Renal cortex interstitium (tissue), 11 donors: ENCODE measurements at regions not wholly inside any gene's neighbourhood (a gene's known extent, or its start where the extent isn't known, plus 50 kb on each side); places are given as distances from the start of the nearest gene placed in this dataset.

Experiments used
- DNase-seq, 11 donors: peaks; one replicate each; pipeline ENCODE4 v3.0.0-alpha.2; 2013; ENCODE audit warnings: low read depth in 9 of 11, low spot score in 4 of 11; ENCODE audit errors: extremely low read depth in 1 of 11

DNA sequence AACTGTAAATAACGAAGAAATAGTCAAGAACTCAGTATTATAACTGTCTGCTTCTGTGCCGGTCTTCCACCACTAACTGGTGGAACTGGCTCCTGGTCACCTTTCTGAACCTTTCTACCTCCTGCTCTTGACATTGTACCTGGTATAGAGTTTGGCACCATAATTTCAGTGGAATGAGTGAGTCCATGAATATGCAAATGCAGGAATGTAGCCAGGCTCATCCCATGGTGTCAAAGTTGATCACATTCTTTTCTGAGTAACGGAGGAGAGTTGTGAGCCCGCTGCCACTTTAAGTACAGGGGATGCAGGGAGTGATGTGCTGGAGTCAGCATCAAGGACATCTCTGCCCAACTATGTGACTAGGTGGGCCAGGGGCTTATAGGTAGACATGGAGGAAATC is 207.9 kb upstream of the HS3ST1 start:
- DNase-seq: no peak

DNA sequence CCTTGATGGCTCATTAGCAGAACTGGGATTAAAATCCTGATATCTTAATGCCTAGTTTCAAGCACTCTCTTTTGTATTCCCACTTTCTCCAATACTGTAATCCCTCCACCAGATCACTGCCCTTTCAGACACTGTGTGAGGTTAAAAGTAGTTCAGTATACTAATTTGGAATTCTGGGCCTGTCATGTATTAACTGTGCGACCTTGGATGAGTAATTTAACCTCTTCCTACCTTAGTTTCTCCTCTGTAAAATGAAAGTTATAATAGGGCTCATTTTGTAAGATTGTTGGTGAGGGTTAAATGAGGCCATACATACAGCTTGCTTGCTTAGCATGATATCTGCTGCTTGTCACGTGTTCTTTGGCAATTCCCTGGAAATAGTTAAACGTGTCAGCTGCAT is 207.3 kb upstream of the HS3ST1 start:
- no peak for DNase-seq

DNA sequence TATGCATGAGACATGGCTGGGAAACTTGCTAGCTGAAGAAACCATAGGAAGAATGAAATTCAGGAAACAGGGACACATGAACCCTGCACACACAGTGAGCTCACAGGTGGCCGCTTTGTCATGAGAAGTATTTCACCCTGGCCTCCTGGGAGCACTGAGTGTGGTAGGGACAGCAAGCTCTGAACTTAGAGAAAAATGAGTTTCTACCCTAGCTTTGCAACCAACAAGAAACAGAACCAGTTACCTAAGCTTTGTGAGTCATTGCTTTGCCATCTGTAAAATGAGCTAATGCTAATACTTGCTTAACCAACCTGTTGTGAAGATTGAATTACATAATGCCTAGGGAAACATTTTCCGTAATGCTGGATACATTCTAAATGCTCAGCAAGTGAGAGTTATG is 206.6 kb upstream of the HS3ST1 start:
- DNase-seq: no peak

DNA sequence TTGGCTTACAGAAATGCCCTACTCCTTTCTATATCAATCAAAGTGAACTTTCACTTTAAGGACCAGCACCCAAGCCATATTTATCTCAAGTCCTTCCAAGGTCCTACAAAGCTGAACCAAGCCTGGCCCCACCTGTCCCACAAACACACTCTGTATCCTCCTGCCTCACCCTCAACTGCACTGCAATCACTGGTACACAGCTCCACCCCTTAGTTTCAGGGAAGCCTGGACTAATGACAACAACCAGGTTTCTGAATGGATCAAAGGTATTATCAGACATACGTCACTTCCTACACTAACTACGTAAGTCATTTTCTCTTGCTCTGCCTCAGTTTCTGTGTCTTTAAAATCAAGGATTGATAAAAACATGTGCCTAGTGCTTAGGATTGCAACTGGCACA is 205.6 kb upstream of the HS3ST1 start:
- no peak for DNase-seq

DNA sequence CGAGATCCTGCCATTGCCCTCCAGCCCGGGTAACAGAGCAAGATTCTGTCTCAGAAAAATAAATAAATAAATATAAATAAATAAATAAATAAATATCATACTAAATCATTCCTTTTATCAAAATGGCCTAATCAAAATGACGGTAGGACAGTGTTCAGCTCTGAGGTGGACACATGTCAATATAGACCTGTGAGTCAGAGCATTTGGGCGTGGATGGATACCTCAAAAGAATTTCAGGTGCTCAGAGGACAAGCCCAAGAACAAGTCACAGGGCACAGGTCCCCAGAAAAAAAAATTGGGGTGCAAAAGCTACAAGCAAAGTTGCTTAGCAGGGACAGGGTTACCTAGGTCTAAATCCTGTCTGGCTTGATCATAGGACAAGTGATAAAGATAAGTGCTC is 204.7 kb upstream of the HS3ST1 start:
- DNase-seq: no peak

DNA sequence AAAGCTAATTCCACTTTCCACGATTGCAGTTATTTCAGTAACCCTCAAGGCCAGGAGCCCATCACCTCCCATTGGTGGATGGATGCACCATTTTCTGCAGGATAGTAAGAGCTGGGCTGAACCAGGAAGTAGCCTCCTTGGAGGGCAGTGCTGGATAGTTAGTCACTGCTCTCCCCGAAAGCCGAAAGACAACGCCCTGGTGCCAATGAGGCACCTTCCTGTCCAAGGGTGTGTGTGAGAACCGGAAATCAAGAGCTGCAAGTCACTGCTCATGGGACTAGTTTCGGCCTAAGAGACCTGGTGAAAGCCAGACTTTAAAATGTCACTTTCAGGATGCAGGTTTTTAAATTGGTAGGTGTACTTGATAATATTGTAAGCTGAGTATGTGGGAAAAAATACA is 203.8 kb upstream of the HS3ST1 start:
- no peak for DNase-seq

DNA sequence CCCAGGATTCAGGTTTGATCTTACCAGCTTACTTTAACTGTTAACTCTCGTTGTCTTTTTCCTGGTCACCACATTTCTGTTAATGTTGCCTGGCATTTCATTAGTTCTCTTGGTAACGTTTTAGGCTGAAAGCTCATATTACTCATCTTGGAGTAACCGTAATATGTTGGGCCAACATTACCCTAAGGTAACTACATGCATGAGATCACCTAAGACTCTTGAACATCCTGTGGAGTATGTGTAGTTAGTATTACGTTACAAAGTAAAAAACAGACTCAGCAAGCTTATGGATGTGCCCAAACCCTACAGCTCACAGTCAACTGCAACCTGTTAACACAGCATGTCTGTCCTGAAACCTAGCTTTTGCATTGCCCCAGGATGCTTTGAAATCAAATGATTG is 203.3 kb upstream of the HS3ST1 start:
- no peak for DNase-seq

DNA sequence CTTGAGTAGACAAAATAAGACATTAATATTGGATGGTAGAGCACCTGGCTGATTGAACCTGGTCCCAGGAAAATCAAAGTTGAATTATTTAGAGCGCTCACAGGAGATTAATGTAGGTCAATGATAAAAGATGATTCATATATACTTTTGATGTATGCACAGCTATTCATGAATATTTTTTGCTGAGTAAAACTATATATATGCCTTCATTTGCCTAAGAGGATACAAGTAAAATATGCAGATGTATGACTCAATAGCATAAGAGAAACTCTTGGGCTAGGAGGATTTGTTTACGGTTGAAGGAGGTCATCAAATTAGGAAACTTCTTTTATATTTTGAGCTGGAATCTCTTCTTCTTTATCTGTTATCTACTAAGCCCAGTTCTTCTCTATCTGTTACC is 202.7 kb upstream of the HS3ST1 start:
- no peak for DNase-seq

DNA sequence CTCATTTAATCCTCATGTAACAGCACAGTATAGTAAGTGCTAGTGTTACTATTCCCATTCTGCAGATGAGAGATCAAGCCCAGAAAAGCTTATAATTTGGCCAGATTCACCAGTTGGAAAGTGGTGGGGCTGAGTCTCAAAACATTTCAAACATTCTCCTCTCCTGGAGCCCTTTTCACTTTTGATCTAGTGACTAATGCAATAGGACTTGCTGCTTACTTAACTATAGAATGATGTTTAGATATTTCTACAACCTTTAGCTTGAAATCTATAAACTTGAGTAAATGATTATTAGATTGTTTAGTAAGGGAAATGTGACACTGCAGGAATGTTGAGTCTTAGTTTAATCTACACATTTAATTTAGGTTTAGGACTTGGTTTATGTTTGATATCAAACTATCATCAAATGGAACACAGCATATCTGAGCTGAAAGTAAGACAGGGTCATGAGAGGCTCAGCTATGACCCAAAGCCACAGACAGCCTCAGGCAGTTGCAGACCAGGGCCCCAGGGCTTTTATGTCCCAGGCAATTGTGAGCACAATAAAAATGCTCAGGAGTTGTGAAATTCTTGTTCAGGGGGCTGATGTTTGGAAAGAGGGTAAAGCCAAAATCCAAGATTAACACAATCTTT is 199.5 kb upstream of the HS3ST1 start:
- no peak for DNase-seq

DNA sequence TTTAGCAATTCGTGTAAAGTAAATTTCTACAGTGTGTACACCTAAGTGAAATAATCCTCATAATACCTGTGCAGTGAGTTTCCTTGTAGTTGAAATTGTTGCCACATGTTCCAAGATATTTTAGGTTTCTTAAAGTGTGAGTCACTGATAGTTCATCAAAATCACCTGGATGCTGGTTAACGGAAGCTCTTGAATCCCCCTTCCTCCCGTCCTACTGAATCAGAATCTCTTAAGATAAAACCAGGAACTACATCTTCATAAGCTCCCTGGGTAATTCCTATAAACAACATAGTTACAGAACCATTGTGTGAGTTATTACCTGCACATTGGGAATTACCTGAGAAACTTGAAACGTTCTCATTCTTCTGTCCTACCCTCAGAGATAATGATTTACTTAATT is 197.4 kb upstream of the HS3ST1 start:
- no peak for DNase-seq

DNA sequence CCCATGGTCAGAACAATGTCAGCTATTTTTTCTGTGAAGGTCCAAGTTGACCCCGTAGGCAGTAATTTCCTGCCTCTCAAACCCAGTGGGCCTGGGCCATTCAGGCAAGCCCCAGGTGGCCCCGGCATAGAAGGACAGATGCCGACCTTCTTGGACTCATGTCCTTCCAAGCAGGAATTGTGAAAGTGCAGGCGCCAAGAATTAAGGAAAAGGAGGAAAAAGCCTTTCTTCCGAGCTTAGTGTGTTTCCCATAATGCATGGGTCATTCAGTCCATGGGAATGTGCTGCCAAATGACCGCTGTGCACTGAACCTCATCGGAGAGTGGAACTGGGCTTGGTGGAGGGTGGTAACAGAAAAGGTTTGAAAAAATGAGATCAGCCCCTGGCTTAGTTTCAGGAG is 196.5 kb upstream of the HS3ST1 start:
- peak in 1 of 11 donors; percentile 27 for DNase-seq

DNA sequence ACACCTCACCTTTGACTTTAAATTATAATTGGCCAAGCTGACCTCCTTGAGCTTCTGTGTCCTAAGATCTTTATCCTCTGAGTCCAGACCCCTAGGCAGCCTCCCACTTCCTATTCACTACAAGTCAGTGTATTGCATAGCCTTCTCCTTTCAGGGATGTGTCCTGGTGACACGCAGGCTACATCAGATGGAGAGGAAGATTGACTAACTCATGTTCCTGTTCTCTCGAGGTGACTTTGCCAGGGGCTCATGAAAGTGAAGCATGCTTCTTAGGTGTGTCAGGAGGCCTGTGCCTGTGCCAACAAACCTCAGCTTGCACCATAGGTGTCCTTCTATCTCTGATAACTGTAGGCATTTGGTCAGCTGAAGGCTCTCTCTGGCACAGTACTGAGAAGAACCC is 195.7 kb upstream of the HS3ST1 start:
- DNase-seq: no peak

DNA sequence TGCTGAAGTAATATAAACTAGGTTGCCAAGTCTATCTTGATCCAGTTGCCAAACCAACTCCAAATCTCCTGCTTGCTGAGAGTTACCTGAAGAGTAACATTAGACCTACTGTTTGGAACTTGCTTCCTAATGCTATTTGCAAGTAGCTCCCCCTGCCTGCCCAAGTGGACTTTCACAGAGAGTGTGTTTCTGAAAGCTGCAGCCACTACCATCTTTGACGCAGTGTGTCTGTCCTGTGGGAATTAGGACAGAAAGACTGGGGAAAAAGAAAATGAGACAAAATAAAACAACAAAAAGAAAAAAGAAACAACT is 195.0 kb upstream of the HS3ST1 start:
- no peak for DNase-seq

DNA sequence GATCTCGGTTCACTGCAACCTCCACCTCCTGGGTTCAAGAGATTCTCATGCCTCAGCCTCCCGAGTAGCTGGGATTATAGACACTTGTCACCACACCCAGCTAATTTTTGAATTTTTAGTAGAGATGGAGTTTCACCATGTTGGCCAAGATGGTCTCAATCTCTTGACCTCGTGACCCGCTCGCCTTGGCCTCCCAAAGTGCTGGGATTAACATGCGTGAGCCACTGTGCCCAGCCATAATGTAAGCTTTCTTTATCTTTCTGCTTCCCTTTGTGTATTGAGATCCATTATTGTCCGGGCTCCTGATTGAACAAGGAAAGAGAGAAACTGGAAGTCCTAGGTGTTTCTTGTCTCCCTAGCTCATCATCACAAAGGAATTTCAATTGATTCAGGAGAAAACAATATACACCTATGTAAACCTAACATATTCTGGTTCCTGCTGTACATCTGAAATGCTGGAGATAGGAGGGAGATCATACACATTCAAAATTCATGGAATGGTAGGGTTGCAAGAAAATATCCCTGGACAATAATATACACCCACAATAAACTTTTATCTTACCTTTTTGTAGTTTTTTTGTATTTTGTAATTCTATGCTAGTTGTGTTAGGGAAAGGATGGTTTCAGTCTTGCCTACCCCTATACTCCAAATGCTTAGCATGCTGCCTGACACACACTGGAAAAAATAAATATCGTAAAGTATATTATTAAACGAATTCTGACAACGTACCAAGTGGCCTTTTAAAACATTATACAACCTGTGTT is 194.4 kb upstream of the HS3ST1 start:
- no peak for DNase-seq

DNA sequence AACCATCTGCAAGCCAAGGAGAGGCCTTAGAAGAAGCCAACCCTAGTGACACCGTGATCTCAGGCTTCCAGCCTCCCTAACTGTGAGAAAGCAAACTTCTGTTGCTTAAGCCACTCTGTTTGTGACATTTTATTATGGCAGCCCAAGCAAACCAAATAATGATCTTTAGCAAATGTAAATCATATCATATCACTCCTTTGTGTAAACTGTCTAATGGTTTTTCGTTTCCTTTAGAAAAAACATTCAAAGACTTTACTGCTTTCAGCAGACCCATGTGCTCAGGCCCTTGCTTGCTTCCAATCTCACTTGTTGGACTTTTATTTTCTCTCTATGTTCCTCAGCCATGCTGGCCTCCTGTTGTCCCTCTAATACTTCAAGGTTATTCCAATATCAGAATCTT is 192.2 kb upstream of the HS3ST1 start:
- no peak for DNase-seq

DNA sequence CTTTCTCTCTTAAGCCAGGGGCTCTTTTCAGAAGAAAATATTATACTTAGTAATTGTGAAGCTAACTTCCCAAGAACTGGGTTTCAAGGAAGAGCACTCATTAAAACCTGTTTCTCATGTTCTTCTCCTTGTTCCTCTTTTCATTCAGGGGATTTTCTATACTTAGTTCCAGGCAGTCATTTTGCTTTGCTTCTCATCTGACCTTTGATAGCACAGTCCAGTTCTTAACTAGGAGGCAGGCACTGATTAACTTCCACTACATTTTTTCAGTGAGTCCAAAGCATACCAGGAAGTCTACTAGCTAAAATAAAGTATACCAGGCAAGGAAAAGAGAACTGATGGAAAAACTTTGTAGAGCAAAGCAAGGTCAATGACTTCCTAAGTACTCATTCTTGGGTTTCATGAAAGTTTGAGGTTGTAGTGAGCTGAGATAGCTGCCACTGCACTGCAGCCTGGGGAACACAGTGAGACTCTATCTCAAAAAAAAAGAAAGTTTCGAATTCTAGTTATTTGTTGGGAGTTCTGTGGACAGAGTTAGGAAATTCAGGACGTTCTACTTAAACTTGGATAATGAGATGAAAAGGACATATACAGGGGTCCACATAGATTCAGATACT is 190.1 kb upstream of the HS3ST1 start:
- DNase-seq: peak in 2 of 11 donors; percentile 44 to 56

DNA sequence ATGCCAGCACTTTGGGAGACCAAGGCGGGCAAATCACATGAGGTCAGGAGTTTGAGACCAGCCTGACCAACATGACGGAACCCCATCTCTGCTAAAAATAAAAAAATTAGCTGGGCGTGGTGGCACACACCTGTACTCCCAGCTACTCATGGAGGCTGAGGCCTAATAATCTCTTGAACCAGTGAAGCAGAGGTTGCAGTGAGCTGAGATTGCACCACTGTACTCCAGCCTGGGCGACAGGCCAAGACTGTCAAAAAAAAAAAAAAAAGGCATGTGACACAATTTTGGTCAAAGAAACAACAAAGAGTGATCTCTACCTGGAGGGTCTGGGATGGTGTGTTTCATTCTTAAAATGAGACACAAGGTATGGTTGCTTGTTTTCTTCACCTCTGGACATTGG is 188.2 kb upstream of the HS3ST1 start:
- no peak for DNase-seq

DNA sequence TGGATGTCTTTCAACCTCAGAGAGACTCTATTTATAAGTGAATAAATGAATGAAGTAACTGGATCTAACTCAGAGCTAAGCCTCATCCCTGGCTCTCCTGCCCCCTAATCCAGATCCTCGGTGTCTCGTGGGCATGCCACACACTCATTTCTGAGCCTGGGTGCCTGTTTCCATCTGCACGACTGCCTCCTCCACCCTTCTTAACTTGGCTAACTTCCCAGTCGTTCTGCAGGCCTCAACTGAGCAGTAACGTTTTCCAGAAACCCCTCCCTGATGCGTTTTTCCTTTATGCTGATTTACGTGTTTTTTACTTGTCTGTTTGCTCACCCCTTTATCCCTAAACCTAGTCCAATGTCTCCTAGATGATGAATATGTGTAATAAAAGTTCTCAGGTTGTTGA is 186.9 kb upstream of the HS3ST1 start:
- DNase-seq: no peak

DNA sequence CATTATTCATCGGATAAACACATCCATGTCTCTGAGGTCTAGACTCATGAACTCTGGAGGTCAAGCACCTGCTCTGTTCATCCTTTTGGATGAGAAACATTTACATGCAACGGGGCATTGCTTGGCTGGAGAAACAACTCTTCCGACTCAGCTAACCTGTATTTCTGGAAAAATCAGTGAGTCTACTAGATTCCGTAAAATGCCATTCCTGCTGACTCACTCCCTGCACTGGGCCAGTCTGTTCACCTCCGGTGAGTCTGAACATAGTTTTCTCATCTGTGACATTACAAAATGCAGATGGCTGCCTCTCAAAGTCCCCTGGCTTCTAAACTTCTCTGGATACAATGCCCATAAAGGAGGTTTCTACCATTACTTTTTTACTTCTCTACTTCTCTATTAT is 185.7 kb upstream of the HS3ST1 start:
- DNase-seq: peak in 3 of 11 donors; percentile 26 to 37 (median 34)

DNA sequence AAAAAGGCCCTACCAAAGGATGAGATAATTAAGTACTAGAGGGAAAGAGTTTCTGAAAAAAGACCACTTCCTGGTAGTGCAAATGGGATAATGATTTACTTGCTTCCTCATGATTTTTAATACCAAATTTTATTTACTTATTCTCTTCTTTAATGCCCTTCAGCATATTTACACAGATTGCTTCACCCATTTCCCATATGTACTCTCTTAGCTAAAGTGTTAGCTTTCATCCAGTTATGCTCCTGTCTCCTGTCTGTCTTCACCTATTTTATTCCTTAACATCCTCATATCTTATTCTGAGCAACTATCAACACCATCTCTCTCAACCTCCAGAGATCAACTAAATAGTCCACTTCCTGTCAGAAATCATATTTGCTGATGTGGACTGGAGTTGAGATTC is 183.2 kb upstream of the HS3ST1 start:
- no peak for DNase-seq

DNA sequence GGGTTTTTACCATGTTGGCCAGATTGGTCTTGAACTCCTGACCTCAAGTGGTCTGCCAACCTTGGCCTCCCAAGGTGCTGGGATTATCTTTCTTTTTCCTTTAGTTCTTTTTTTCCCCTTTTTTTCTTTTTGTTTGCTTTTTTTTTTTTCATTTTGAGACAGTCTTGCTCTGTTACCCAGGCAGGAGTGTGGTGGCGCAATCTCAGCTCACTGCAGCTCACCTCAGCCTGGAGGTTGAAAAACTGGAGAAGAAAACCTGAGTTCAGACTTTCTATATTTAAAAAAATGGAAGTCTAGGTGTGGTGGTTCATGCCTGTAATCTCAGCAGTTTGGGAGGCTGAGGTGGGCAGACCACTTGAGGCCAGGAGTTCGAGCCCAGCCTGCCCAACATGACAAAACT is 181.1 kb upstream of the HS3ST1 start:
- no peak for DNase-seq
